Testis (tissue), 2 donors: ENCODE measurements at regions not wholly inside any gene's neighbourhood (a gene's known extent, or its start where the extent isn't known, plus 50 kb on each side); places are given as distances from the start of the nearest gene placed in this dataset.

Experiments used
- CTCF ChIP-seq, 3 experiments: fragments of 450-650 bp in 2 of 3; fragments of 200-600 bp in 1 of 3; sonication (generic) in 1 of 3; IDR thresholded peaks; one replicate each; pipeline ENCODE4 v1.5.1; 2016 to 2019; ENCODE audit warnings: antibody characterized with exemption in 3 of 3, mild to moderate bottlenecking in 2 of 3, moderate library complexity in 1 of 3
- POLR2A ChIP-seq: fragments of 450-650 bp; IDR thresholded peaks from one replicate; pipeline ENCODE4 v1.6.1; 2017; ENCODE audit warnings: antibody characterized with exemption, mild to moderate bottlenecking, moderate library complexity

- no peak for TF ChIP-seq POLR2A
- no peak for TF ChIP-seq CTCF (IDR thresholded peaks at IDR 0.05)
These were observed 104.8 kb upstream of the CD180 start for GRCh38 chr5:67301285-67301903.
